ENCODE measurements at regions not wholly inside any gene's neighbourhood (a gene's known extent, or its start where the extent isn't known, plus 50 kb on each side); places are given as distances from the start of the nearest gene placed in this dataset.

- in situ Hi-C loops (cut with HindIII; ENCODE audit: low sequenced_read_pairs): no loop called here
- DNase-seq (ENCODE audit: low read depth, low spot score): no peak
- TF ChIP-seq CTCF (IDR thresholded peaks at IDR 0.05; ENCODE audit: low read depth, low read length): no peak
- no peak overlapping the region for H3K4me3 ChIP-seq (ENCODE audit: low read depth, low read length)
Observed at GRCh38 chr10:7481368-7481765, 70.5 kb upstream of the SFMBT2 start.

- in situ Hi-C loops (cut with HindIII; ENCODE audit: low sequenced_read_pairs): no loop called here
- DNase-seq (ENCODE audit: low read depth, low spot score): no peak
- no peak overlapping the region for H3K4me3 ChIP-seq (ENCODE audit: low read depth, low read length)
- no peak for TF ChIP-seq CTCF (IDR thresholded peaks at IDR 0.05; ENCODE audit: low read depth, low read length)
Observed at GRCh38 chr10:7480742-7481367, 70.0 kb upstream of the SFMBT2 start.

- H3K4me3 ChIP-seq (ENCODE audit: low read depth, low read length): no peak overlapping the region
- in situ Hi-C loops (cut with HindIII; ENCODE audit: low sequenced_read_pairs): no loop called here
- TF ChIP-seq CTCF (IDR thresholded peaks at IDR 0.05; ENCODE audit: low read depth, low read length): no peak
- no peak for DNase-seq (ENCODE audit: low read depth, low spot score)
Observed at GRCh38 chr10:7479861-7480598, 69.2 kb upstream of the SFMBT2 start.

GRCh38 chr10:7478727-7479457, 68.1 kb upstream of the SFMBT2 start:
- no peak for TF ChIP-seq CTCF (IDR thresholded peaks at IDR 0.05; ENCODE audit: low read depth, low read length)
- no peak overlapping the region for H3K4me3 ChIP-seq (ENCODE audit: low read depth, low read length)
- DNase-seq (ENCODE audit: low read depth, low spot score): no peak
- in situ Hi-C loops (cut with HindIII; ENCODE audit: low sequenced_read_pairs): no loop called here

GRCh38 chr10:7477538-7478334, 66.9 kb upstream of the SFMBT2 start:
- in situ Hi-C loops (cut with HindIII; ENCODE audit: low sequenced_read_pairs): no loop called here
- H3K4me3 ChIP-seq (ENCODE audit: low read depth, low read length): no peak overlapping the region
- TF ChIP-seq CTCF (IDR thresholded peaks at IDR 0.05; ENCODE audit: low read depth, low read length): no peak
- no peak for DNase-seq (ENCODE audit: low read depth, low spot score)

- no peak for TF ChIP-seq CTCF (IDR thresholded peaks at IDR 0.05; ENCODE audit: low read depth, low read length)
Observed at GRCh38 chr10:7475939-7476338, 65.1 kb upstream of the SFMBT2 start.

More at GRCh38 chr10:7475939-7476338, 65.1 kb upstream of the SFMBT2 start:
- no peak for DNase-seq (ENCODE audit: low read depth, low spot score)
- no peak overlapping the region for H3K4me3 ChIP-seq (ENCODE audit: low read depth, low read length)
- in situ Hi-C loops (cut with HindIII; ENCODE audit: low sequenced_read_pairs): no loop called here

Data from astrocyte of the spinal cord (primary cell).